LoVo (cell line): ENCODE measurements at regions not wholly inside any gene's neighbourhood (a gene's known extent, or its start where the extent isn't known, plus 50 kb on each side); places are given as distances from the start of the nearest gene placed in this dataset.

ENCODE experiments used
- DNase-seq: peaks from one replicate; pipeline ENCODE4 v3.0.0-alpha.2; 2016; ENCODE audit warnings: low spot score

DNA sequence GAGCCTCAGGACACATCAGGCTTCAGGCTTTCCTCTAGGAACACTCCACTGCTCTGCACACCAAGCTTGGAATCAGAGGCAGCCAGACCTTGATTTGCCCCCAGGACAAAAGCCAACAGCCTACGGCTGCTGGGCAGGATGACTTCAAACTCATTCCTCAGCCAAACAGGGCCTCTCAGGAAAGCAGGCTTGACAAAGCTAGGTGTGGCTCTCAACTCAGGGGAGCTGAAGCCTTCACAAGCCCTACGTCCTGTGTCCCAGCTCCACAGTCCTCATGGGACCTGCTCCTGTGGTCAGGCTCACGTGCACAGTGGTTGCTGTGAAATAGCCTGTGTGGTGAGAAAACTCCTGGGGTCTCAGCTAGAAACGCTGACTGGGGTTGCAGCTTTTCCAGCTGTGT, 398.9 kb upstream of the ZNF507 start:
- DNase-seq, result no peak

DNA sequence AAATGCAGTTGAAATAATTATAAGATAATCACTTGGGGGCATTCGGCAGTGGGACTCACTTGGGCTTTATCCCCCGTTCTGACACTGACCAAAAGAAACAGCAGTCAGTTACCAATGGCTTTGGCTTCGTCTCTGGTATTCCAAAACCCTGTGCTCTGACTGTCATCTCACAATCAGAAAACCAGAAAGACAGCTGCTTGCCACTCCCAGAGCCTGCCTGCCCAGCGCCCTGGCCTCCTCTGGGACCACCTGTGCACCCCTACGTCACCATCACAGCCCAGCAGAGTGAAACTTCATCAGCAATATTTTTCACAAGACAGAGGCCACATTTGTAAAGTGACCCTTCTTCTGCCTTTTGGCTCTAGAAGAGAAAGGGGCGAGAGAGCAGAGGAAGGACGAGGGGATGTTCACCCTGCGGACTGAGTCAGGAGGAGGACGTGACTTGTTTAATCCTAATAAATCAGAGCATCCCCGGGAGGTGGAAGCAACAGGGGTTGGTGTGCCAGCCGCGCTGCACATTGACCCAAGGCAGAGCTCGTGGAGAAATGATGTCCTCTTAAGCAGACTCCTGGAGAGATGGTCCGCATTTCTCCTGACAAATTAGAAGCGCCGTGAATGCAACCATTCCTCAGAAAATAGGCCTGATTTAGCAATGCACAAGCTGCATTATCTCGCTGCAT, 397.8 kb upstream of the ZNF507 start:
- DNase-seq, result no peak

DNA sequence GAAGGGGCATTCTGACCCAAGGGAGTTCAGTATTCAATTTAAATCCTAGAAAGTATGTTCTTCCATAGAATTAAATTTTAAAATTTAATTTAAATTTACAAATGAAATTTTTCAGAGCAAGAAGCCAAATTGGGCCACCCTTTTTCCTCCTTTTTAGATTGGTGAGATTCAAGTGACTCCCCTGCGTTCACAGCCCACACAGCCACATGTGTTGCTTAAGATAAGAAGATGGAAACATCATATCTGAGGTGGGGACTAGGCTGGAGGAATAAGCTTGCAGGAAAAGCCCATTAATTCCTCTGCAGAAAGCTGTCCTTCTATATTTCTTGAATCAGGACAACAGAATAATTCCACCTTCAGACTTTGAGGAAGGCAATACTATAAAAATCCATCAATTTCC, 392.7 kb upstream of the ZNF507 start:
- no peak for DNase-seq

DNA sequence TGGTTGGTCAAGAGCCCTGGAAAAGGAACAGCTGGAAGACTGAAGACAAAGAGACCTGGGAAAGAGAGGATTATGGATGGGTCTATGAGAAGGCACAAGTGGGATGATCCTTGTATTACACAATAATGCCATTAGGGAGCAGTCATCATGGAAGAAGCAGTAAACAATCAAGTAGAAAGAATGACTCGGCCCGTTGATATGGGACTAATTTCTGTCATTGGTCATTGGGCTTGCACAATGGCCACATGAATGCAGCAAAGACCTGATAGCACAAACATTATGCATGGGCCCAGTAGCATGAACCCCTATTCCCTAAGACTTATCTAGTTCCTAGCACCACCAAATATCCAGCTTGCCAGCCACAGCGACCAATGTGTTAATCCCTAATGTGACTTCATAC, 390.3 kb upstream of the ZNF507 start:
- no peak for DNase-seq

DNA sequence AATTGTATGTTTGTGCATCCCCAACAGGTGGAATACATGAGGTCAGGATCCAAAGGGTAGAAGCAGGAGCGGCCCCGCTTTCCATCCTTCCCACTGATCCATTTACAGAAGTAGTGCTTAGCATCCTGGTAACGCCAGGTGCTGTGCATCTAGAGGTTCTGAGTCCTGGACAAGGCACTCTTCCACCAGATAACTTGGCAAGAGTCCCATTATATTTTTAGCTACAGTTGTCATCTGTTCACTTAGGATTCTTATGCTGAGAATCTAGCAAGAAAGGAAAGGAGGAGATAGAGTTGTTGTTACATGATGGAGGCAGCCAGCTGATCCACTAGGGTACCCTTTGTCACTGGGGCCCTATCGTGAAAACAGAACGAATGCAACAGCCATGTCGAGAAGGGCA, 389.5 kb upstream of the ZNF507 start:
- DNase-seq, result no peak

DNA sequence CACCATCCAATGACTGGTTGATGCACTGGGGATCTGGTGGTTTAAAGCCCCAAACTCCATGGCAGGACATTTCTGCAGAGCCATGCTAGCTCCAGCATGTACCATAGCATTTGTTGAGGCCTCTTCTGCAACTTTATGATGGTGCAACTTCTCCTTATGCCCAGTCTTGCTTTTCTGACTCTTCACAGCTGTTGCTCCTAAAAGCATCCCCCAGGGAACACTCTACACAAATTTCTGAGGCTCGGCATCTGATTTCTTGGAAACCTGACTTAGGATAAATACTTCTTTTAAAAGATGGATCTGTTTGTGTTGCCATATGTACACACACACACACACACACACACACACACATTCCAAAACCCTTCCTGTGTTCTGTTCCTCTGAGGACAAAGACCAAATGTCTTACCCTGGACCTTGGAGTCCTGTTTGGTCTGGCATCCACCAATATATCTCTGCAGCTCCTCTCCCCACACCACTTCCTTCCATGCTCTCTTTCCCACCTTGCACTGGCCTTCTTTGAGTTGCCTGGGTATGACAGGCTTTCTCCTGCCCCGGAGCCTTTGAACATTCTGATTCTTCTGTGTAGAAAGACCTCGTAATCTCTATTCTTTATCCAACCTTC, 388.5 kb upstream of the ZNF507 start:
- DNase-seq, result no peak

DNA sequence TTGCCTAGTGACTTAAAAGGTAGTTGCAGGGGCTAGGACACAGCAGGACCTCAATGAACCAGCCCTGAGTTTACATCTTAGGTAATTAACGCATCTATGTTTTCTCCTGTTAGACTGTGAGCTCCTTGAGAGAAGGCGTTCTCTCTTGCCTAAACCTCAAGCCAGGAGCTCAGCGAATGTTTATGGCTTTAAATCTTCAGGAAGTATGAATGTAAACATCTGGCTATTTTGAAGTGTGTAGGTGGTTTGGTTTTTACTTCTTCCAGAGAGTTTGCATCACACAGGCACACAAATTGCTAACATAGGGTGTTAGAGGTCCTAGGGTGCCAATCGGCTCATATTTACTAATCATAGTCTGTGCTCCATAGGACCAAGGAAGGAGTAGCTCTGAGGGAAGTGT, 387.7 kb upstream of the ZNF507 start:
- DNase-seq, result no peak

DNA sequence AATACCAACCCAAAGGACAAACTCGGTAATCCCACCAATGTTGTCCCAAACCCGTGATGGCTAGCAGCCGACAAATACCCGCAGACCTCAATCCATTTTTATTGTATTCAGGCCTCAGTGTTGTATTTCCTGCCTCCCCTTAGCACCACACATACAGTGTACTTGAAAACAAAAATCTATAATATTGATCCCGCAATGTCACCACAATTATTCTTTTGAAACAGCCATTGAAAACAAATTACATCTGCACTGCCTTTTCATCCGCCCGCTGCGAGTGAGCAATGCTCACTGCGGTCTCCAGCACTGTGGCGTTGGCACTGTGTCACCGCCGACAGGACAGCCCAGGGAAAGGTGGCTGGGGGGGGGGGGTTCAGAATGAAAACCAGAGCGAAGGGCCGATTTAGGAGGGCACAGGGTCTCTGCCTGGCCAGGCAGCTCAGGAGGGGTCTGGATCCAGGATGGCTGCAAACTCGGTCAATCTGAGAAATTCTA, 385.8 kb upstream of the ZNF507 start:
- no peak for DNase-seq

DNA sequence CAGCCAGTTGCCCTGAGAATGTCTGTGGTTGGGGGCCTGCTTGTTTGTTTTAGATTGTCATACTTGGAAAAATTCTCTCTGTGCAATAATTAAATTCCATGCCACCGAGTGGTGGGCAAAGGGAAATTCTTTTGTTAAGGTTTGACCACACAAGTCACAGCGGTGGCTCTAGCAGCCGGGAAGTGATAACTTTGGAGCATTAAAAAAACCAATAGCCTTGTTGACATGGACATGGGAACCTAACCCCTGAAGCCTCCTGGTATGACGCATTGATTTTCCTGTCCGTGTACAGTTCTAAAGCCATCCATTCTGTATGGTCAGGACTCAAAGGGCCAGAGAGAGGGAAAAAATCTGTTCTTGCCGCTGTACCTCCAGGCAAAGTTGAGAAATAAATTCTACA, 384.9 kb upstream of the ZNF507 start:
- DNase-seq, result no peak

DNA sequence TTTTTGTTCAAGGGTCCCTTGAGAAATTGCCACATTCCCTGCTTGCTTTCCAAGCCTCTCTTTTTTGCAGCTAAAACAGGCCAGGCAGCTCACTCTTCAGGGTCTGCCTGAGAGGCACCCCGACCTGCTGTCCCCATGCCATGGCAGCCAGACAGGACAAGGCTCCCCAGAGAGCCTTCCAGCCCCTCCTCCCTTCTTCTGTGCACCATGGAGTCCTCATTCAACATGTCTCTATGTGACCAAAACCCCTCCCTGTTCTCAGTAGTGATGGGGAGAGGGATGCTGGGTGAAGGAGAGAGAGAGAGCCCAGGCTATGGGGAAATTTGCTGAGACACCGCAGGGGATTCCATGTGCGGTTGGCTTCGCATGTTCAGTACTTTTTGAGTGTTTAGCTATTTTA, 384.2 kb upstream of the ZNF507 start:
- DNase-seq, result no peak

DNA sequence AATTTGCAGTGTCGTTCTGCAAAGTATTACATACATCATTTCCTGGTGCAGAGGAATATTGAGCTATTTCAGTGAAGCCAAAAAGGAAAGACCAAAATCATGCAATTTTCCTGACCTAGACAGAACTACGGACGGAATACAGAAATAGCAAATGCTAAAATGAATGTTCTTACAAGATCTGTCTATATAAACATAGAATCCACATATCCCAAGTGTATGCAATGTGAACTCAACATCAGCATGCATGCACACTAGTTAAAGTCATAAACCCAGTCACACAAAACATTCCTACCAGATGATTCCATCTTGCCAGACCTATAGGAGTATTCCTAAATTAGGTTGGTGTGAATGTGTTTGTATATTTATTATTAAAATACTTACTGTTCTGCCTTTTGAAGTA, 383.7 kb upstream of the ZNF507 start:
- DNase-seq, result no peak

DNA sequence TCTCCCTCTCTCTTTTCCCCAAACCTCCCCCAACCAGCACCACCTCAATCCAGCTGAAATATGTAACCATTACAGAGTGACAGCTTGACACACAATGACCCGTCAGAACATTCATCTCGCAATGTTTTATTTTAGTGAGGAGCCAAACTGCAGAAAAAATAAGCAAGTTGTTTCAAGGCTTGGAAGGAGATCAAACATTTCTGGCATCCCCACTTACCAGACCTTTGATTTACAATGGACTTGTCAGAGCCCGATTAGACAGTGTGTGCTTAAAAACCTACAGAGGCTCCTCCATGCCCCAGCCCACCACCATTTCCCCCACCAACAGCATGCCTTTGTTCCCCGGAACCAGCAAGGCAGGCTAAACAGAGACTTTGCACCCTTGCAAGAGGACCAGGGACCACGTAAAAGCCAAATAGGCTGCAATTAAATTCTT, 382.8 kb upstream of the ZNF507 start:
- DNase-seq, result no peak

DNA sequence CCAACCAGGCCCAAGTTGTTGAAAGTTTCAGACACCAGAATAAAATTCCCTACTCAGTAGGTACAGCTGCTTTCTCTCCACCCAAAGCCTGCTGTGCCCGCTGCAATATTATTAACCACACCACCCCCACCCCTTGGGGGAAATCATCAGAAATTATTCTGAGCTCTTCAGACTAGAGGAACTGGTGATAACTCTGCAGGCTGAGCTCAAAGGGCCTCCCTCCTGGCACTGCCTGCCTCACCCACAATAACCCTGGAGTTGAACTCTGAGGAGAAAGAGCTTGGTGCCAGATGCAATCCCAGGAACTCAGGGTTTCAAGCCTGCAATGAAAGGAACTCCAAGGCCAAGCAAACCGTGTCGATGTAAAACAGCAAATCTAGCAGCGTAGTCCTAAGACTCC, 381.7 kb upstream of the ZNF507 start:
- no peak for DNase-seq

DNA sequence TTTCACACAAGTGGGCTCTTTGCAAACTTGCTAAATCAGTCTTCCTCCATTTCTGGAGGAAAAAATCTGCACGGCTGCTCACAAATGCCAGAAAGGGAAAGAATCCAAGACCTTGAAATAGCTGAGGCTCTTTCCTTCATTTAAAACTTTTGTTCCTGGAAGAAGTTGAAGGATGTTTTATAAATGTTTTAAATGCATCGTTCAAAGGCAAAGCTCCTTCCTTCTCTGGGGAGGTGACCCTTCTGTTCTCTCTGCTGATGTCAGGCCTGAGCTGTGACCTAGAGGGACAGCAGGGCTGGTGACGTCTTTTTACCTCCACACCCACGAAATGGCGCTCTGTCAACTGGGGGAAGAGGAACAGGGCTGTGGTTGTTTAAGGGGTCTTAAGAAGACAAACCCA, 376.4 kb upstream of the ZNF507 start:
- no peak for DNase-seq

DNA sequence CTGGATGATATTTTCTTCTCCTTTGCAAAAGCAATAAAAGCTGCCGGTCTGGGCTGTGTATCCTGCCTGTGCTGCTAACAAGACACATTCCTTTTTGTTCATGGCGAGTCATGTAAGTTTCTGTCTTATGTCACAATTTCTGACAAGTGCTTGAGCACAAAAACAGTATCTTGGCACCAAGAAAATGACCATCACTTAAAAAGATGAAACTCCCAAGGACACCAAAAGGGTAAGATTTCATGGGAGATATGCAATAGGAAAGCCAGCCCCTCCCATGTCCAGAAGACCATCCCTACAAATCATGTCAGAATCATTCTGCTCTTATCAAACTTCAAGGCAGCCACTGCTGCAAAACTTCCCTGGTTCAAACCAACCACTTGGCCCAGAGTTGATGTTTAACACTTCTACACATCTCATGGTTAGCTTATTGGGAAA, 375.4 kb upstream of the ZNF507 start:
- no peak for DNase-seq

DNA sequence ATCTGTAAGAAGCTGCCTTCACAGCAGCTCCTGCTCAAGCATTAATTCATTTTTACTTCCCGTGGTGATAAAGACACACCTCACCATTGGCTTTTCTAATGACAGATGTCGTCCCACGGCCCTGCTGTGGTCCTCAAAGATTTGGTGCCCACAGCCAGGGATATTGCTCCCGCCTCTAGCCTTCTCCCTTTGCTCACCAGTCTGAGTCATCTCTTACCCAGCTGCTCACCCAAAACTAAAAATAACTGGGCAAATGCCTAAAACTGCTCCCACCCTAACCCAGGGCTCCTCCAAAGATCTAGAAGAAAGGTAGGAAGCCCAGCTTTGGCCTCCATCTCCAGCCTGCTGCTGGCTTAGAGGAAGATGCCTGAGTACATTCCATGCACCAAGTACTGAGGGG, 371.1 kb upstream of the ZNF507 start:
- DNase-seq, result no peak

DNA sequence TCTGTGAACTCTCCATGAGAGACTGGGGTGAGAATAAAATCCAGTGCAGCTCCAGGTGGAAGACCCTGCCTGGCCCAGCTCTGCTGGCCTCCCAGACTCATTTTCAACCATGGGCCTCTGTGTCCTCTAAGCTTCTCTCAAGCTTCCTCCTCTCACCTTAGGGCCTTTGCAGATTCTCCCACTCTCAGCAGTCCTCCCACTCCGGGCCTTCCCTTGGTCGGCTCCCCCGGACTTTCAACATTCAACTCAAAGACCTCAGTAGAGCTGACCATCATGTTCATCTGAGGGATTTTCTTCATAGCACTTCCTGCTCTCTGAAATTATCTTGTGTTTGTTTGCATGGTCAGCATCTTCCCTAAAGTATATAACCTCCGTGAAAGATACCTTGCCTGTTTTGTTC, 370.5 kb upstream of the ZNF507 start:
- DNase-seq, result no peak

DNA sequence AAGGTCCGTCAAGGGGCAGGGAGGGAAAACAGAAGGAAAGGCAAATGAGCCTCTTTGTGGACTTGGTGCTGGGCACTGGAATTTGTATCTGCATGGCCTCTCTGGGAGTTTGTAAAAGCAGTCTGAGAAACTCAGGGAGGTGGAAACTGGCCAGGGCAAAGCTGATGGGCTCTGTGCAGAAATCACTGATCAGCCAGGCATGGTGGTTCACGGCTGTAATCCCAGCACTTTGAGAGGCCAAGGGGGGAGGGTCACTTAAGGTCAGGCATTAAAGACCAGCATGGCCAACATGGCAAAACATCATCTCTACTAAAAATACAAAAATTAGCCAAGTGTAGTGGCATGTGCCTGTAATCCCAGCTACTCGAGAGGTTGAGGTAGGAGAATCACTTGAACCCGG, 369.9 kb upstream of the ZNF507 start:
- DNase-seq, result no peak

DNA sequence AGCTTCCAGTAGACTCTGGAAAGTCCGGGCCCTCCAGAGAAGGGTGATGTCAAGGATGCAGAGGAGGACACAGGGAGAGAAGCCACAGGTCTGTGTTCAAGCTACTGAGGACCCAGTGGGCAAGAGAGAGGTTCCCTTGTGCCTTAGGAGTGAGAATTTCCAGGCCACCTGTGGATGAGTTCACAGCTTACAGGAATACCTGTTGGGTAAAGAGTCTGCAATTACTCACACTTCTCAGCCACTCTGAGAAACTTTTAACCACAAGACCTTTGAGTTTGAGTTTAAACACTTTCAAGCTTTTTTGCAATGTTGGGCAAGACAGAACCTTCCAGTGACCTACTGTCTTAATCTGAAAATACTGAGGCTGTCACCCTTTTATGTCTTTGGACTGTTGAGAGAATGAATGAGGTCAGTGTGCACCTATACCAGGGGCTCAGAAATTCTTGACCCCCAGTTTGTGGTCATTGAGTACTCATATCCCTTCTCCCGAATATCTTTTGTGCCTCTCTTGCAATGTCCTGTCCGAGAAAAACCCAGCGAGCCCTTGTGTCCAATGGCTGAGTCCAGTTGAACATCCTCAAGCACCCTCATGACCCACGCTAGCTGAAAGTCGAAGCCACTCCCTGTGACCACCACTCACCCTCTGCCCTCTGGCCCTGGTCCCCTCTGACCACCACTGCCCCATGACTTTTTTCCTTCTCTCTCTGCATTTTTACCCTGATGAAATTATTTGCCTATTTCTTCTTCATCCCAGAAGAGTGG, 368.5 kb upstream of the ZNF507 start:
- no peak for DNase-seq

DNA sequence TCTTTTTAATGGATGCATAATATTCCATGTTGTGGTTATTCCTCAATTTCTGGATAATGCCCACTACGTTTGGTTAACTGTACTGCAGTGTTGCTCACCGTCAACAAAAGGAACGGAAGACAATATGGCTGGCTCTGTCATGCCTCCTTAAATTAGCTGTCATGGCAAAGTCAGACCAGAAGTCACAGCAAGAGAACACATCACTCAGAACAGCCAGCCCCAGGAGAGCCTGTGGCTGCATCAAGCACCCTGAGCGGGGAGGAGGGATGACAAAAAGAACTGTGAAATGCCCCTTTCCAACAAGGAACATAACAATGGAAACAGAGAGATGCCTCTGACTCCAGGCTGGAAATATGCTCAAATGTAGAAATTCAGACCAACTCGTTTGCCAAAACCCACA, 366.0 kb upstream of the ZNF507 start:
- DNase-seq, result no peak

DNA sequence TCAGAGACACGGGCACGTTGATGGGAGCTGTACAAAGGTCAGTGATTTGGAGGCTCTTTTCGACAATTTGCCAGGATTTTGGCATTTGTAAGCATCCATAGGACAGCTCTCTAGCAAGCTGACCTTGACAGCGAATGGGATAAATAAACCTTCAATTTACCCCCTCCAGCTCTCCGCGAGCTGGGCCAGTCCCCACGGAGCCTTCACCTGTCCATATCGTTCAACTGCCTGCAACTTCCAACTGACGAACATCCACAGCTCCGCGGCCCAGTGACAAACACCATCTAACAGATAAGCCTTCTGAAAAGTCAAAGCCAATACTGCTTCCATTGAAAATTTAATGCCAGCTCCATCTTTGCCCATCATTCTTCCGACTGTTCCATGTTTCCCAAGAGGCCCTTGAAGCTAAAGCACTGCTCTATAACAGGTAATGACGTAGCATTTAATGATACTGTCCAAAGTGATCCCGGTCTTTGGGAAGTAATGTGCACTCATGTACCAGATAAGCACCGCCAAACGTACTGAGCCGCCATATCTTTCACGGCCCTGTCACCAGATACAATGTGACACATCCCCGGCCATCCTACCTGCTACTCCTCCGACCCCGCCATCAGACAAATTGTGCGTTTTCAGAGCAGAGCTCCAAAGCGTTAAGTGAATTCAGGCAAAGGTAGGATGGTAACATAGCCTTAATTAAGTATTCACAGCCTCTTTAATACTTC, 365.3 kb upstream of the ZNF507 start:
- DNase-seq, result no peak

DNA sequence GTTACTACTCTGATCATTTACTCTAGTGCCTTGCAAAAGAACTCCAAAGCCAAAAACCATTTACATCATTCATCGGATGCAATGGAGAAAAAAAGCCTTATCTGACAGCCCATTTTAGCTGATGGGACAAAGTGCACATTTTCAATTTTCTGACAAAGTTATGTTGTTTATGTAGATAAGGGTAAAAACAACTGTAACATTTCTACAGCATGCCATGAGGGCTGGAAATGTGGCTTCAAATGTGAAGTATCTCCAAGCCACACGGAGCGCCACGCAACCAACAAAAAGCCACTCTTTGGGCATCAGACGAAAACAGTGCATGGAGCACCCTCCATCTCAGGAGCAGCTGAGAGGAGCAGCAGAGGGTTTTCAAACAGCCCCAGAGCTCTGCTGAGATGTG, 364.6 kb upstream of the ZNF507 start:
- no peak for DNase-seq

DNA sequence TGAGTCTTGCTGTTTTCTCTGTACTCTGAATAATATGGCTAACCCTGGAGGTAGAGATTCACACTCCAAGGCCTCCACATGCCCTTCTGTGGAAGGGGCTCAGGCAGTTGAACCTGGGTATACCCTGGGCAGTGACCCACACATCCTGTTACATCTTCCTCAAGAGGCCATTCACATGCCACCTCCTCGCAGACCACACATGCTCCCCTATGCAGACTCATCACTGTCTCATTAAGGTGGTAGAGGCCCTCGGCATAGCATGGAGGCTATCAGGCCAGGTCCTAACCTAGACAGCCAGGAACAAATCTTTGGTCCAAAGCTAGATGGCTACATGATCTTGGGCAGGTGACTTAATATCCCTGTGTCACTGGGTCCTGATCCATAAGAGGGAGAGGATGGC, 363.9 kb upstream of the ZNF507 start:
- DNase-seq, result no peak
